Neural cell (in vitro differentiated cells): ENCODE measurements at regions not wholly inside any gene's neighbourhood (a gene's known extent, or its start where the extent isn't known, plus 50 kb on each side); places are given as distances from the start of the nearest gene placed in this dataset.

ENCODE experiments used
- H2AFZ ChIP-seq: fragments of 200-600, 300-800 bp; sonication (generic), shearing (Covaris generic); 2 replicates; pipeline ENCODE4 v1.6.0; 2014; ENCODE audit warnings: low read depth, mild to moderate bottlenecking, antibody characterized with exemption, low read length, moderate library complexity
- H3F3A ChIP-seq: fragments of 200-600 bp; shearing (Covaris generic); 2 replicates; pipeline ENCODE4 v1.6.1; 2016; ENCODE audit warnings: mild to moderate bottlenecking, moderate library complexity, mixed read lengths, antibody characterized with exemption, low read length; ENCODE audit not compliant: insufficient read depth, poor library complexity, severe bottlenecking
- H3K27ac ChIP-seq: fragments of 200-600, 300-800 bp; sonication (generic), shearing (Covaris generic); 2 replicates; pipeline ENCODE4 v1.5.1; 2014; ENCODE audit warnings: mild to moderate bottlenecking, low read length, moderate library complexity
- H3K27me3 ChIP-seq: fragments of 300-800, 200-600 bp; sonication (generic), shearing (Covaris generic); 2 replicates; pipeline ENCODE4 v1.6.0; 2014; ENCODE audit warnings: mild to moderate bottlenecking, low read depth, low read length, moderate library complexity; ENCODE audit not compliant: insufficient read depth
- H3K36me3 ChIP-seq: fragments of 300-800, 200-600 bp; sonication (generic), shearing (Covaris generic); 2 replicates; pipeline ENCODE4 v1.5.1; 2014; ENCODE audit warnings: mild to moderate bottlenecking, antibody characterized with exemption, low read length, moderate library complexity; ENCODE audit not compliant: insufficient read depth
- H3K4me2 ChIP-seq: fragments of 300-800, 200-600 bp; sonication (generic), shearing (Covaris generic); 2 replicates; pipeline ENCODE4 v1.6.0; 2014; ENCODE audit warnings: mild to moderate bottlenecking, low read length
- H3K4me3 ChIP-seq: fragments of 300-800, 200-600 bp; sonication (generic), shearing (Covaris generic); 2 replicates; pipeline ENCODE4 v1.5.1; 2014; ENCODE audit warnings: mild to moderate bottlenecking, low read length, moderate library complexity
- H3K79me2 ChIP-seq: fragments of 200-600 bp; shearing (Covaris generic); replicated peaks from 2 replicates; pipeline ENCODE4 v1.6.0; 2014; ENCODE audit warnings: mild to moderate bottlenecking, low read length, moderate library complexity; ENCODE audit not compliant: insufficient read depth
- H3K9ac ChIP-seq: fragments of 300-800, 200-600 bp; sonication (generic), shearing (Covaris generic); 2 replicates; pipeline ENCODE4 v1.6.1; 2016; ENCODE audit warnings: mild to moderate bottlenecking, low read length, mixed read lengths
- H3K9me2 ChIP-seq: fragments of 200-600 bp; shearing (Covaris generic); 2 replicates; pipeline ENCODE4 v1.6.1; 2016; ENCODE audit warnings: mild to moderate bottlenecking, low read length, mixed read lengths; ENCODE audit not compliant: insufficient read depth
- H3K9me3 ChIP-seq: fragments of 200-600, 300-800 bp; sonication (generic), shearing (Covaris generic); 2 replicates; pipeline ENCODE4 v1.6.1; 2016; ENCODE audit warnings: mild to moderate bottlenecking, mixed run types, low read length, moderate library complexity, mixed read lengths
- H4K20me1 ChIP-seq: fragments of 200-600 bp; shearing (Covaris generic); 2 replicates; pipeline ENCODE4 v1.6.1; 2016; ENCODE audit warnings: mild to moderate bottlenecking, mixed run types; ENCODE audit not compliant: insufficient read depth
- CTCF ChIP-seq: fragments of 450-650 bp; IDR thresholded peaks from 2 replicates; pipeline ENCODE4 v1.5.1; 2014; ENCODE audit warnings: antibody characterized with exemption, mild to moderate bottlenecking, moderate library complexity; ENCODE audit not compliant: poor library complexity, severe bottlenecking
- EP300 ChIP-seq: fragments of 450-650 bp; conservative IDR thresholded peaks from 2 replicates; pipeline ENCODE4 v1.6.1; 2014; ENCODE audit warnings: antibody characterized with exemption, mild to moderate bottlenecking, moderate library complexity; ENCODE audit not compliant: poor library complexity, severe bottlenecking
- EZH2 ChIP-seq: fragments of 200-600, 300-800 bp; shearing (Covaris generic), sonication (generic); IDR thresholded peaks from 2 replicates; pipeline ENCODE4 v1.6.1; 2014; ENCODE audit warnings: antibody characterized with exemption, low read length, borderline replicate concordance, mild to moderate bottlenecking; ENCODE audit not compliant: insufficient read depth, poor library complexity, severe bottlenecking
- MXI1 ChIP-seq: fragments of 450-650 bp; conservative IDR thresholded peaks from 2 replicates; pipeline ENCODE4 v1.6.1; 2014; ENCODE audit warnings: antibody characterized with exemption, mild to moderate bottlenecking; ENCODE audit not compliant: poor library complexity, severe bottlenecking
- POLR2AphosphoS5 ChIP-seq: IDR thresholded peaks from 2 replicates; pipeline ENCODE4 v1.6.1; 2012
- RAD21 ChIP-seq: fragments of 450-650 bp; conservative IDR thresholded peaks from 2 replicates; pipeline ENCODE4 v1.6.1; 2014; ENCODE audit warnings: antibody characterized with exemption, mild to moderate bottlenecking, moderate library complexity
- REST ChIP-seq: IDR thresholded peaks from 2 replicates; pipeline ENCODE4 v1.6.1; 2012; ENCODE audit warnings: borderline replicate concordance
- SMC3 ChIP-seq: fragments of 450-650 bp; conservative IDR thresholded peaks from 2 replicates; pipeline ENCODE4 v1.6.1; 2014; ENCODE audit warnings: antibody characterized with exemption, mild to moderate bottlenecking, moderate library complexity; ENCODE audit not compliant: poor library complexity
- TAF1 ChIP-seq: IDR thresholded peaks from 2 replicates; pipeline ENCODE4 v1.6.1; 2012; ENCODE audit warnings: low read depth

DNA sequence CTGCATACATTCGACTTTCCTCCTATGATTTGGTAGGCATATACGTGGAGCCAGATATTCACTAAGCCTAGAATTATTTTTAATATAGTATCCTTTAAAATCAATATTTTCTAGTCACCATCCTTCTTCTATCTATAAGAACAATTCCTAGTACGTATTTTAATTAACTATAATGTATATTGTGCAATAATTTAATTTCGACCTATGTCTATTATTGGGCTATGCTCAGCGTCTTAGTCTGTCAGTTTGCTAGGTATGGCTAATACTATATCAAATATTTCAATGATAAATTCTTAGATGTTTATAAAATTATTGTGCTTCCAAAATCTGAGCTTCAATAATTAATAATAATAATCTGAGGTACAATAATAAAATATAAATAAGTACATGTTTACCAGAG is 705.3 kb downstream of the PRELID2 start:
- Histone ChIP-seq H4K20me1 (no peaks in the 10 kb centered on the region), H3K36me3 (no peaks in the 10 kb centered on the region), H3K9ac (no peak overlapping the region), H3K4me3 (no peak overlapping the region), H3K9me2 (no peaks in the 10 kb centered on the region), H3K27me3 (no peaks in the 10 kb centered on the region), H3F3A (no peaks in the 10 kb centered on the region), H3K79me2 (no peaks in the 10 kb centered on the region), H2AFZ (no peak overlapping the region), H3K9me3 (no peaks in the 10 kb centered on the region), H3K4me2 (no peak overlapping the region), H3K27ac (no peak overlapping the region)
- TF ChIP-seq POLR2AphosphoS5 = no peak
- no peak for TF ChIP-seq EZH2

DNA sequence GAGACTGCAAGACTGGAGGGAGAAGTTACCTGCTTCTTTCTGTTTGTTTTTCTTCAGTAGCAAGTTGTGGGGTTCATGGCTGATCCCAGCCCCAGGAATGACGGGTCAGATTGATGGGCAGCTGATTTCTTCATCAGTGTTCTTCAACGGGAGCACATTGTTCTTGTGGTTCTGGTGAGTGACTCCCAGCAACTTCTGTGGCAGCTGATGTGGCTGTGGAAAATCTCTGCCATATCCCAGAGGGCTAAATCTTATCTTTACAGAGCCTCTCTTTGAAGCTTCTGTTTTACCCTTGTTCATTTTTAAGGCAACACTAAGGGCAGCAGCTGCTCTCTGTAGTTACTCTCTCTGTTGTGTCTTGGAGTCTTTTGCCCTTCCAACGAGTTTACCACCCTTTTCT is 710.3 kb downstream of the PRELID2 start:
- Histone ChIP-seq H4K20me1 (no peaks in the 10 kb centered on the region), H3K27ac (no peak overlapping the region), H3K9me2 (no peaks in the 10 kb centered on the region), H3K9ac (no peak overlapping the region), H3K36me3 (no peaks in the 10 kb centered on the region), H3K4me3 (no peak overlapping the region), H3K9me3 (no peaks in the 10 kb centered on the region), H3K27me3 (no peaks in the 10 kb centered on the region), H2AFZ (no peak overlapping the region), H3K4me2 (no peak overlapping the region), H3K79me2 (no peaks in the 10 kb centered on the region), H3F3A (no peaks in the 10 kb centered on the region)
- TF ChIP-seq EZH2 (no peak), CTCF (no peak), MXI1 (no peak), REST (no peak), EP300 (no peak), SMC3 (no peak)

DNA sequence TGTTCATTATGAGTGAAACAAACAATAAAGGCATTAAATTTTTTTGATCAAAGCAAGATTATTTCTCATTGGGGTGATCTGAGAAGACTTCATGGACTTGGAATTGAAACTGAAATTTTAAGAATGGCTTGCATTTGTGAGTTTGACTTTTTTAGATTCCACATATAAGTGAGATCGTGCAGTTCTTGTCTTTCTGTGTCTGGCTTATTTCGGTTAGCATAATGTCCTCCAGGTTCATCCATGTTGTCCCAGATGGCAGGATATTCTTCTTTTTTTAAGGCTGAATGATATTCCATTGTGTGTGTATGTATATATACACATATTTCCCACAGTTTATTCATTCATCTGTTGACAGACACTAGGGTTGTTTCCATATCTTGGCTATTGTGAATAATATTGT is 716.5 kb downstream of the PRELID2 start:
- no peak for TF ChIP-seq EZH2
- TF ChIP-seq RAD21 = no peak
- no peak for TF ChIP-seq SMC3
- TF ChIP-seq EP300 = no peak
- no peak for TF ChIP-seq POLR2AphosphoS5
- TF ChIP-seq CTCF = no peak
- no peak for TF ChIP-seq REST
- no peak for TF ChIP-seq MXI1
- no peak for TF ChIP-seq TAF1
- Histone ChIP-seq H3K4me3 (no peak overlapping the region), H3F3A (no peaks in the 10 kb centered on the region), H3K9me3 (no peaks in the 10 kb centered on the region), H3K4me2 (no peak overlapping the region), H4K20me1 (no peaks in the 10 kb centered on the region), H3K27me3 (no peaks in the 10 kb centered on the region), H3K27ac (no peak overlapping the region), H3K9ac (no peak overlapping the region), H3K9me2 (no peaks in the 10 kb centered on the region), H2AFZ (no peak overlapping the region), H3K36me3 (no peaks in the 10 kb centered on the region), H3K79me2 (no peaks in the 10 kb centered on the region)
